WERI-Rb-1 (cell line): ENCODE measurements at regions not wholly inside any gene's neighbourhood (a gene's known extent, or its start where the extent isn't known, plus 50 kb on each side); places are given as distances from the start of the nearest gene placed in this dataset.

Experiments used
- DNase-seq: peaks from one replicate; pipeline ENCODE4 v3.0.0-alpha.2; 2020
- H3K27ac ChIP-seq: fragments of 250-450 bp; sonication (Bioruptor Pico); 2 replicates; pipeline ENCODE4 v1.5.1; 2020; ENCODE audit warnings: mild to moderate bottlenecking, moderate library complexity
- H3K27me3 ChIP-seq: fragments of 250-450 bp; sonication (Bioruptor Pico); 2 replicates; pipeline ENCODE4 v1.5.1; 2021; ENCODE audit warnings: mild to moderate bottlenecking, low read depth, moderate library complexity; ENCODE audit not compliant: insufficient read depth, severe bottlenecking
- H3K36me3 ChIP-seq: fragments of 250-450 bp; sonication (Bioruptor Pico); 2 replicates; pipeline ENCODE4 v1.5.1; 2020; ENCODE audit warnings: mild to moderate bottlenecking, moderate library complexity
- H3K4me3 ChIP-seq: 2 replicates; pipeline ENCODE4 v1.5.1; 2011; ENCODE audit warnings: low read depth, mild to moderate bottlenecking, control low read depth, low read length
- H3K9me3 ChIP-seq: fragments of 250-450 bp; sonication (Bioruptor Pico); 2 replicates; pipeline ENCODE4 v1.5.1; 2021; ENCODE audit warnings: mild to moderate bottlenecking, moderate library complexity; ENCODE audit not compliant: severe bottlenecking
- TF ChIP-seq, protein P1 (sequence below): IDR thresholded peaks from 2 replicates; pipeline ENCODE4 v1.5.1; 2011; ENCODE audit warnings: low read depth, mild to moderate bottlenecking, control low read depth, inconsistent platforms, low read length

DNA sequence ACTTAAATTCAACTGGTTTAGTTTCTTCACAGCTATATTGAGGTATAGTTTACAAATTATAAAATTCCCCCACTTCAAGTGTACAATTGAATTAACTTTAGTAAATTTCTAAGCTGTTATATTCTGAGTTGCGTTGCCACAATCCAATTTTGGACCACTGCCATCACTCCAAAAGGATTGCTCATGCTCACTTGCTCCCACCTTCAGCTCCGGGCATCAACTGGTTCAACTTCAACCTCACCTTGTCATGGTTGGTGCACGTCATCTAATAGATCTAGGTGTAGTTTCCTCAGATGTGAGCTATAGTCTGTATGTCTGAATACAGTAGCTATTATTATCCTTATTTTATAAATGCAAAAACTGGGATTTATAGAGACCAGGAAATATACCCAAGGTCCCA is 942.5 kb upstream of the WWC1 start:
- no peaks in the 10 kb centered on the region for H3K27me3 ChIP-seq
- no peak overlapping the region for H3K4me3 ChIP-seq
- DNase-seq, result no peak
- H3K9me3 ChIP-seq, result no peaks in the 10 kb centered on the region
- no peak overlapping the region for H3K27ac ChIP-seq
- H3K36me3 ChIP-seq, result no peaks in the 10 kb centered on the region
- TF ChIP-seq, protein P1, sequence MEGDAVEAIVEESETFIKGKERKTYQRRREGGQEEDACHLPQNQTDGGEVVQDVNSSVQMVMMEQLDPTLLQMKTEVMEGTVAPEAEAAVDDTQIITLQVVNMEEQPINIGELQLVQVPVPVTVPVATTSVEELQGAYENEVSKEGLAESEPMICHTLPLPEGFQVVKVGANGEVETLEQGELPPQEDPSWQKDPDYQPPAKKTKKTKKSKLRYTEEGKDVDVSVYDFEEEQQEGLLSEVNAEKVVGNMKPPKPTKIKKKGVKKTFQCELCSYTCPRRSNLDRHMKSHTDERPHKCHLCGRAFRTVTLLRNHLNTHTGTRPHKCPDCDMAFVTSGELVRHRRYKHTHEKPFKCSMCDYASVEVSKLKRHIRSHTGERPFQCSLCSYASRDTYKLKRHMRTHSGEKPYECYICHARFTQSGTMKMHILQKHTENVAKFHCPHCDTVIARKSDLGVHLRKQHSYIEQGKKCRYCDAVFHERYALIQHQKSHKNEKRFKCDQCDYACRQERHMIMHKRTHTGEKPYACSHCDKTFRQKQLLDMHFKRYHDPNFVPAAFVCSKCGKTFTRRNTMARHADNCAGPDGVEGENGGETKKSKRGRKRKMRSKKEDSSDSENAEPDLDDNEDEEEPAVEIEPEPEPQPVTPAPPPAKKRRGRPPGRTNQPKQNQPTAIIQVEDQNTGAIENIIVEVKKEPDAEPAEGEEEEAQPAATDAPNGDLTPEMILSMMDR, result no peak

DNA sequence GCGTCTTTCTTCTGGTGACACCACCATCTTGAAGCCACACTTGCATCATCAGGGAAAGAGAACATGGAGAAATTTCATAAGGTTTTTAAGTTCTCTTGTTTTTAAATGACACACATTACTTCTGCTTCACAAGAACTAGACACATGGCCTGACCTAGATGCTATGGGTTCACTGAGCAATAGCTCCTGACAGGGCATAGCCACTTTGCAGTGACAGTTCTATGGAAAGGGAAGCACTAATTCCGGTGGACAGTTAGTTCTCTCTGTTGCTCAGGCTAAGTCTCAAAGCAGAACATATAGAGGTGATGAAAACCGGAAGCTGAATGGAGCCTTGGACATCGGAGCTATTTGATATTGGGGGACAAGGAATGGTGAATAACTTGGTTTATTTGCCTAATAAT is 940.1 kb upstream of the WWC1 start:
- no peaks in the 10 kb centered on the region for H3K9me3 ChIP-seq
- H3K4me3 ChIP-seq, result no peak overlapping the region
- no peak overlapping the region for H3K27ac ChIP-seq
- no peaks in the 10 kb centered on the region for H3K36me3 ChIP-seq
- H3K27me3 ChIP-seq, result no peaks in the 10 kb centered on the region
- TF ChIP-seq, protein P1, result no peak
- DNase-seq, result no peak

DNA sequence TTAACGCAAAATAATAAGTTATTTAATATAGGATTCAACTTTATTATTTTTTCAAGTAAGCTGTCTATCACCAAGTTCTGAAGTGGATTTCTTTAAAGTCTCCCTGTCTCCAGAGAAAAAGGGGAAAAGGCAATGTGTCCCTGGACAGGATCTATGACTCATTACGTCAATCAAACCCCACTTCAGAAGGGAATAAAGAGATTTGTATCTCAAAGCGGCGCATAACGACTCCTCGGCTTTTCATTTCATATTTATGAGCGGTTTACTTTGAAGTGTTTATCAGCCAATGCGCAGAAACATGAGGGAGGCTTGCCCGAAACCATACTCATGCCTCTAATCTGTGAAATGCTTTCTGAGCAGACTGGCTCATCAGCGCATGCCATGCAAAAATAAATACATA is 938.6 kb upstream of the WWC1 start:
- no peaks in the 10 kb centered on the region for H3K9me3 ChIP-seq
- H3K36me3 ChIP-seq, result no peaks in the 10 kb centered on the region
- TF ChIP-seq, protein P1, result no peak
- no peaks in the 10 kb centered on the region for H3K27me3 ChIP-seq
- DNase-seq, result no peak
- H3K27ac ChIP-seq, result no peak overlapping the region
- H3K4me3 ChIP-seq, result no peak overlapping the region

GRCh38 chr5:167355346-167355745 is 936.1 kb upstream of the WWC1 start:
- DNase-seq, result no peak
- Histone ChIP-seq H3K27me3 (no peaks in the 10 kb centered on the region), H3K4me3 (no peak overlapping the region), H3K27ac (no peak overlapping the region), H3K36me3 (no peaks in the 10 kb centered on the region), H3K9me3 (no peaks in the 10 kb centered on the region)
- TF ChIP-seq, protein P1, result no peak

GRCh38 chr5:167356374-167356773 is 935.1 kb upstream of the WWC1 start:
- H3K36me3 ChIP-seq, result no peaks in the 10 kb centered on the region
- no peak for DNase-seq
- TF ChIP-seq, protein P1, result no peak
- H3K4me3 ChIP-seq, result no peak overlapping the region
- H3K27ac ChIP-seq, result no peak overlapping the region
- no peaks in the 10 kb centered on the region for H3K9me3 ChIP-seq
- no peaks in the 10 kb centered on the region for H3K27me3 ChIP-seq

GRCh38 chr5:167358868-167359492 is 932.5 kb upstream of the WWC1 start:
- TF ChIP-seq, protein P1, result no peak
- Histone ChIP-seq H3K9me3 (no peaks in the 10 kb centered on the region), H3K27ac (no peak overlapping the region), H3K36me3 (no peaks in the 10 kb centered on the region), H3K4me3 (no peak overlapping the region), H3K27me3 (no peaks in the 10 kb centered on the region)
- no peak for DNase-seq
